GM13977 (cell line): ENCODE measurements at regions not wholly inside any gene's neighbourhood (a gene's known extent, or its start where the extent isn't known, plus 50 kb on each side); places are given as distances from the start of the nearest gene placed in this dataset.
"Not testable (repeated sequence)": the region's sequence is repeated elsewhere in the genome, so short reads cannot be mapped to it uniquely, and the experiment has no call there.

Experiments
- DNase-seq: peaks from one replicate; pipeline ENCODE4 v3.0.0; 2012; ENCODE audit warnings: low spot score
- in situ Hi-C: fragments of 300-500 bp; cut with MboI; formaldehyde crosslinking; loops from one replicate; pipeline ENCODE4 v1.12.0; 2022; ENCODE audit warnings: low sequenced_read_pairs, low pct_unique_long_range_greater_than_20kb, mixed read lengths, inconsistent platforms; ENCODE audit not compliant: unreplicated experiment
- TF ChIP-seq, protein P1 (sequence below): IDR thresholded peaks from 2 replicates; pipeline ENCODE4 v1.5.1; 2012; ENCODE audit warnings: mild to moderate bottlenecking, control low read depth; ENCODE audit not compliant: insufficient read depth; ENCODE audit errors: extremely low read depth, missing control alignments

DNA sequence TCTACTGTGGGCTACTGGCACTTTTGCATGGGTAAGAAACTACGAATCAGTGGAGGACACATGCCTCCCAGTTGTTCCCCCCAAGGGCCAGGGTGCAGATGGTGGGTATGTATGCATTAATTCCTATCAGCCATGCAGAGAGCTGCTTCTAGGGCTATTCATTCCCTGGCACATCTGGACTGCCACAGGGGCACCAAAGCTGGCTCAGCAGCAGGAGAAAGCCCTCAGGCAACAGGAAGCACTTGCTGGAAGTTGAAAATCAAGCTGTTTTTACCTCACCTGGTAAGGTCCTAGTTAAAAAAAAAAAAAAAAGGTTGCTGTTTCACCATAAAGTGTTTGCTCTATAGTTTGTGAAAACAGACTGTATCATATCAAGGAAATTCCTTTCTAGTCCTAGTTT lies 1342.6 kb downstream of the REEP3 start:
- TF ChIP-seq, protein P1, sequence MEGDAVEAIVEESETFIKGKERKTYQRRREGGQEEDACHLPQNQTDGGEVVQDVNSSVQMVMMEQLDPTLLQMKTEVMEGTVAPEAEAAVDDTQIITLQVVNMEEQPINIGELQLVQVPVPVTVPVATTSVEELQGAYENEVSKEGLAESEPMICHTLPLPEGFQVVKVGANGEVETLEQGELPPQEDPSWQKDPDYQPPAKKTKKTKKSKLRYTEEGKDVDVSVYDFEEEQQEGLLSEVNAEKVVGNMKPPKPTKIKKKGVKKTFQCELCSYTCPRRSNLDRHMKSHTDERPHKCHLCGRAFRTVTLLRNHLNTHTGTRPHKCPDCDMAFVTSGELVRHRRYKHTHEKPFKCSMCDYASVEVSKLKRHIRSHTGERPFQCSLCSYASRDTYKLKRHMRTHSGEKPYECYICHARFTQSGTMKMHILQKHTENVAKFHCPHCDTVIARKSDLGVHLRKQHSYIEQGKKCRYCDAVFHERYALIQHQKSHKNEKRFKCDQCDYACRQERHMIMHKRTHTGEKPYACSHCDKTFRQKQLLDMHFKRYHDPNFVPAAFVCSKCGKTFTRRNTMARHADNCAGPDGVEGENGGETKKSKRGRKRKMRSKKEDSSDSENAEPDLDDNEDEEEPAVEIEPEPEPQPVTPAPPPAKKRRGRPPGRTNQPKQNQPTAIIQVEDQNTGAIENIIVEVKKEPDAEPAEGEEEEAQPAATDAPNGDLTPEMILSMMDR = no peak
- DNase-seq = no peak
- in situ Hi-C loops = no loop called here

DNA sequence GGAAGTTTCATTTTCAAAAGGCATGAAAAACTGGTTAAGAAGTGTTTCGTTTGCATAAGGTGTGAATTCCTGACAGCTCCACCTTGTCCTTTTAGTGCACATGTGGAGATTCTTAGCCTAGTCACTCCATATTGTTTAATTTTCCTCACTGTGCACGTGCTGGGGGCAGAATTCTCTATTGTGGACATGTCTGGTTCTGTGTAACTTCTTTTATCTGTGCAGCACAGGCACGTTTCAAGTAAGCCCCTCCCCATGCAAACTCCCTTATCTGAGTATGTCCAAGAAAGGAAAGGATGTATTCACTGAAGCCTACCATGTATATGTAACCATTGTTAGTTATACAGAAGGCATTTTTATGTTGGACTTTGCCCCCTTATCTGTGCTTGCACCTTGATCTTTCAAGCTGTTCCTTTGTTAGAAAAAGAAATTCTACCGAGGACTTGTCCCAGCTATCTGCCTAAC lies 1346.3 kb downstream of the REEP3 start:
- no peak for DNase-seq
- TF ChIP-seq, protein P1 = no peak
- in situ Hi-C loops = no loop called here

DNA sequence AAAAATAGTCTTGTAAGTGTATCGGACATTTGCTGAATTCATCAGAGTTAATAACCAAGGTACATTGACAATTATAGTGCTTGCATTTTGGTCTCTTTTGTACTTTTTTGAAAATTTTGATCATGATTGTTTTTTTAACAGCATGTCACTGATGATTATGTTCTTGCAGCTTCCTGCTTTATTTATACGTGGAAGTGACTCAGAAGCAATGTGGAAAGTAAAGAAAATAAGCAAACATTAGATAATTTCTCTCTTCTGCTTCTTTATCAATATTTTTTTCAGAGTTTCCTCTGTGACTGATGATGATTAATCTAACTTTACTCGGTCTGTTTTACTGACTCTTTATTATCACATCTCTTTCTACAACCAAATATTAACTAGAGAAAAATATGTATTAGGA lies 1351.9 kb downstream of the REEP3 start:
- in situ Hi-C loops = no loop called here
- DNase-seq = no peak
- TF ChIP-seq, protein P1 = no peak

DNA sequence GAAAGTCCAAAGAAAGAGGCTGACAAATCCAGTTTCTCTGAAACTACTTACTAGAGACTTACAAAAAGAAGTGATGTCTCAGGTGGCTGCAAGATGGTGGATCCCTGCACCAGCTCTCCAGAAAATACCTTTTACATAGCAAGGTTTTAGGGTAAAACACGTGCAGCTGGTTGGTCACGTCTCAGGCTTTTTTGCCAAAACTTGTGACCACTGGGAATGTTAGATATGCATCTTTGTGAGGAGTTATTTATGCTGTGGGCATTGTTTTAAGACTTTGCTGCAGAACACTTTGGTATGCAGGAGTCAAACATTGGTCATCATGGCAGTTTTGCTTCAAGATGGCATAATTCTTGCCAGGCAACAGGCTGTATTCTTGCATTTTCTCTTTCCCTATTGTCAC lies 1352.8 kb downstream of the REEP3 start:
- in situ Hi-C loops = no loop called here

DNA sequence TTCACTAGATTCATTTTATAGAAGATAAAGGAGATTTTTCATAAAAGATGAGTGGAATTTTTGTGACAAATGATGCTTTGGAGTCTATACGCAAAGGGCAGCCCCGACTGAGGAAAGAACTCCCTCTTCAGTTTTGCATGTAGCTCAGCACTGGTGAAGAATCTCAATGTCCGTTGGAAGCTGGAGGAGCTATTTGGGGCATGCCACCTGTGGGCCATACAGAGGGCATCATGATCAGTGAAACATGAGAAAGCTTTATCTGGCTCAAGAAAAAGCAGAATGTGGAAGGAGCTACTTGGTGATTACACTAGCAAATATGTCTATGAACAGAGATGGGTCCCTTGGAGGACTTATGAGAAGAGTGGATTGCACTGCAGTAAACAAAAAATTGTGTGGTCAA lies 1359.3 kb downstream of the REEP3 start:
- TF ChIP-seq, protein P1 = no peak
- in situ Hi-C loops = no loop called here
- no peak for DNase-seq

More for the DNA sequence above, 1352.8 kb downstream of the REEP3 start:
- DNase-seq = no peak
- TF ChIP-seq, protein P1 = no peak

DNA sequence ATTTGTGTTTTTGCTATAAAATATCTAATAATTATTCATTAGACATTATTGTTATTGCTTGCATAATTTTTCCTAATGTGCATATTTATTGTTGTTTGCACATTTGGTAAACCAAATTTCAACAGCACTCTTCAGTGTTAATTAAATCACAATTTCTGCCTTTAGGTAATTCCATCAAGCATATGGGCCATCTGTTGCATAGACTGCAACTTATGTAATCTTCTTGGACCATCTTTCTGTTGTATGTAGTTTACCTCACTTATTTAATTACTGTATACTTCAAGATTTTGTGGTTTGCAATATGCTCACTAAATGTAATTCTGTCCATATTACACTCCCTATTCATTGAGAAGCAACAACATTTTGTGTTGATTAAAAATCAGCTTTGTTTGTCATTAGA lies 1360.1 kb downstream of the REEP3 start:
- TF ChIP-seq, protein P1 = no peak
- in situ Hi-C loops = no loop called here
- DNase-seq = no peak

DNA sequence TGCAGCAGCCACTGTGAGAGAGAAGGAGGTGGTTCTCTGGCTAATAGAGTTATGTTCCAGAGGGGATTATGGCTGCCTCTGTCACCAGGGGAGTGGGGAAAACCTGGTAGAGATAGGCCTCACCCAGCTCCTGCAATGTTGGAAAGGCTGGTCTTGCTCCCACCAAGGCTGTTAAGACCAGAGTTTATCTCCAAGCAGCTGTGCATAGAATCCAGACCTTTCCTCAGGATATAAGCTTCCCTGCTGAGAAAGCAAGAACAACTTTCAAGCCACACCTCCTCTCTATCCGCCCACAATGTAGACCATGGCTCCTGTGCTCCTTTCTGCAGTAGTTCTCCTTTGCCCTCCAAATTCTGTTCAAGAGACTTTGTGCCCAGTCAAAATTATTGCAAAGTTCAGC lies 1375.4 kb downstream of the REEP3 start:
- in situ Hi-C loops = no loop called here
- TF ChIP-seq, protein P1 = no peak
- no peak for DNase-seq

DNA sequence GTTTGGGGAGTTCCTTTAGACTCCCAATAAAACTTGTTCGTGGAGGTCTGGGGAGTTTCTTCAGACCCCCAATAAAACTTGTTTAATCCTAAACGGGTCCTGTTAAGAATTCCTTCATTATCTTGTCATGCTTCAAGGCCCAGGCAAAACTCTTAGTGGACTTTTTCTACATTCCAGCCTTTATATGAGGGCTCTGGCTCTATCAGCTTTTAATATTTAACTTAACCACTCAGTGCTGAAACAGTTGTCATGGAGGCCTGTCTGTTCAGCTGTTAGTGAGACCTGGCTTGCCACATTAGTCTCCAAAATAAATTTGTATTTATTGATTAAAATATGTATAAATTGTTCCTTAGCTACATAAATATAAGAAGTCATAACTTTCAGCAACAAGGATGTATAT lies 1385.1 kb downstream of the REEP3 start:
- in situ Hi-C loops, DNase-seq: not testable (repeated sequence)

DNA sequence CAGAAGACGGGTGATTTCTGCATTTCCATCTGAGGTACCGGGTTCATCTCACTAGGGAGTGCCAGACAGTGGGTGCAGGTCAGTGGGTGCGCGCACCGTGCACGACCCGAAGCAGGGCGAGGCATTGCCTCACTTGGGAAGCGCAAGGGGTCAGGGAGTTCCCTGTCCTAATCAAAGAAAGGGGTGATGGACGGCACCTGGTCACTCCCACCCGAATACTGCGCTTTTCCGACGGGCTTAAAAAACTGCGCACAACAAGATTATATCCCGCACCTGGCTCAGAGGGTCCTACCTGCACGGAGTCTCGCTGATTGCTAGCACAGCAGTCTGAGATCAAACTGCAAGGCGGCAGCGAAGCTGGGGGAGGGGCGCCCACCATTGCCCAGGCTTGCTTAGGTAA lies 1403.1 kb downstream of the REEP3 start:
- in situ Hi-C loops, DNase-seq: not testable (repeated sequence)
